HCT116 (cell line): ENCODE measurements at regions not wholly inside any gene's neighbourhood (a gene's known extent, or its start where the extent isn't known, plus 50 kb on each side); places are given as distances from the start of the nearest gene placed in this dataset.

ENCODE experiments used
- ATAC-seq: fragments of 200-7000 bp; cut with Tn5 transposase; 2 replicates; pipeline ENCODE4 v1.9.1; 2020; ENCODE audit warnings: mild to moderate bottlenecking, moderate library complexity
- BruUV-seq: library from RNA; stranded (reverse); fragments of 400-500 nt; replicated peaks from 2 replicates; lab custom pipeline; 2021; lab: Mats Ljungman, UMichigan
- CTCF ChIA-PET: fragments of 300-600 bp; sonication (Branson Sonifier 250); formaldehyde crosslinking; loops from one replicate; lab custom pipeline; 2021; ENCODE audit warnings: antibody characterized with exemption; lab: Charles Lee
- POLR2A ChIA-PET: fragments of 300-600, 350-600 bp; sonication (Branson Sonifier 250); formaldehyde crosslinking; loops from one replicate; lab custom pipeline; 2021; ENCODE audit warnings: antibody characterized with exemption; lab: Charles Lee
- RAD21 ChIA-PET, 2 experiments: fragments of 300-600 bp; sonication (Branson Sonifier 250); formaldehyde crosslinking; loops; one replicate each; lab custom pipeline; 2023; ENCODE audit warnings: low total read pairs in 2 of 2; ENCODE audit not compliant: uncharacterized antibody in 2 of 2, unreplicated experiment in 2 of 2, low non-redundant PET in 1 of 2; lab: Charles Lee
- DNase-seq: peaks from one replicate; pipeline ENCODE4 v3.0.0-alpha.2; 2010; ENCODE audit warnings: low read depth, low spot score
- H2AFZ ChIP-seq: fragments of 200-600 bp; shearing (Covaris generic), sonication (generic); 2 replicates; pipeline ENCODE4 v1.6.1; 2017; ENCODE audit warnings: low read depth, mixed run types, mixed read lengths, antibody characterized with exemption, low read length; ENCODE audit not compliant: poor library complexity, severe bottlenecking
- H3K27ac ChIP-seq: 2 replicates; pipeline ENCODE4 v1.5.1; 2012; ENCODE audit warnings: low read depth, low read length
- H3K27me3 ChIP-seq: fragments of 200-600 bp; sonication (generic); 2 replicates; pipeline ENCODE4 v1.6.1; 2016; ENCODE audit warnings: mixed run types, low read length, mixed read lengths; ENCODE audit not compliant: insufficient read depth
- H3K36me3 ChIP-seq, 2 experiments: fragments of 200-500 bp in 1 of 2; fragments of 200-600 bp in 1 of 2; sonication (Bioruptor generic) in 1 of 2; sonication (generic) in 1 of 2; 2 replicates each; pipeline versions ENCODE4 v1.5.1 to v1.6.1; 2014 to 2016; ENCODE audit warnings: low read length in 2 of 2, inconsistent platforms in 1 of 2, mixed read lengths in 1 of 2, mixed run types in 1 of 2; ENCODE audit not compliant: insufficient read depth in 2 of 2, control insufficient read depth in 1 of 2
- H3K4me1 ChIP-seq, 2 experiments: fragments of 200-600 bp in 1 of 2; sonication (generic) in 1 of 2; 2 replicates each; pipeline versions ENCODE4 v1.5.1 to v1.6.1; 2012 to 2017; ENCODE audit warnings: low read length in 2 of 2, inconsistent platforms in 1 of 2, mild to moderate bottlenecking in 1 of 2, mixed read lengths in 1 of 2, mixed run types in 1 of 2, moderate library complexity in 1 of 2; ENCODE audit not compliant: insufficient read depth in 2 of 2, control insufficient read depth in 1 of 2
- H3K4me2 ChIP-seq: fragments of 200-600 bp; sonication (generic); 2 replicates; pipeline ENCODE4 v1.6.1; 2017; ENCODE audit warnings: mixed run types, low read length, mixed read lengths
- H3K4me3 ChIP-seq, 2 experiments: fragments of 200-600 bp in 1 of 2; sonication (generic) in 1 of 2; replicated peaks in 1 of 2; 2 replicates each; pipeline ENCODE4 v1.5.1; 2011 to 2016; ENCODE audit warnings: low read length in 2 of 2, control low read depth in 1 of 2, low read depth in 1 of 2, mild to moderate bottlenecking in 1 of 2, mixed read lengths in 1 of 2, mixed run types in 1 of 2
- H3K79me2 ChIP-seq: fragments of 200-600 bp; sonication (generic); 2 replicates; pipeline ENCODE4 v1.6.1; 2017; ENCODE audit warnings: mild to moderate bottlenecking, mixed run types, low read length, moderate library complexity, mixed read lengths; ENCODE audit not compliant: insufficient read depth
- H3K9ac ChIP-seq: fragments of 200-600 bp; sonication (generic); 2 replicates; pipeline ENCODE4 v1.6.1; 2016; ENCODE audit warnings: low read length, mixed read lengths
- H3K9me2 ChIP-seq: fragments of 200-600 bp; sonication (generic), shearing (Covaris generic); 2 replicates; pipeline ENCODE4 v1.6.1; 2017; ENCODE audit warnings: mixed run types, mild to moderate bottlenecking, moderate library complexity; ENCODE audit not compliant: insufficient read depth
- H3K9me3 ChIP-seq, 2 experiments: fragments of 200-500 bp in 1 of 2; fragments of 200-600 bp in 1 of 2; sonication (Bioruptor generic) in 1 of 2; sonication (generic) in 1 of 2; 2 replicates each; pipeline ENCODE4 v1.6.1; 2014 to 2017; ENCODE audit warnings: low read length in 2 of 2, mixed read lengths in 2 of 2, inconsistent platforms in 1 of 2, low read depth in 1 of 2, mild to moderate bottlenecking in 1 of 2, mixed run types in 1 of 2, moderate library complexity in 1 of 2; ENCODE audit not compliant: control insufficient read depth in 1 of 2, insufficient read depth in 1 of 2
- H4K20me1 ChIP-seq: fragments of 200-600 bp; sonication (generic), shearing (Covaris generic); 2 replicates; pipeline ENCODE4 v1.6.1; 2017; ENCODE audit warnings: mixed run types, mild to moderate bottlenecking, moderate library complexity; ENCODE audit not compliant: insufficient read depth
- ATF3 ChIP-seq: IDR thresholded peaks from 2 replicates; pipeline ENCODE4 v1.6.1; 2012
- CEBPB ChIP-seq: IDR thresholded peaks from 2 replicates; pipeline ENCODE4 v1.6.1; 2012; ENCODE audit warnings: low read depth
- CTCF ChIP-seq, 3 experiments: fragments of 200-600 bp in 1 of 3; sonication (generic) in 1 of 3; IDR thresholded peaks in 2 of 3; conservative IDR thresholded peaks in 1 of 3; 2 replicates each; pipeline ENCODE4 v1.5.1; 2012 to 2017; ENCODE audit warnings: low read depth in 2 of 3, low read length in 2 of 3, antibody characterized with exemption in 1 of 3, borderline replicate concordance in 1 of 3, control low read depth in 1 of 3, mild to moderate bottlenecking in 1 of 3, mixed read lengths in 1 of 3, mixed run types in 1 of 3, moderate library complexity in 1 of 3; ENCODE audit not compliant: insufficient read depth in 1 of 3
- EGR1 ChIP-seq: IDR thresholded peaks from 2 replicates; pipeline ENCODE4 v1.6.1; 2012; ENCODE audit warnings: low read depth
- EZH2 ChIP-seq: fragments of 200-600 bp; sonication (generic); IDR thresholded peaks from 2 replicates; pipeline ENCODE4 v1.6.1; 2017; ENCODE audit warnings: antibody characterized with exemption, mixed run types
- JUND ChIP-seq: IDR thresholded peaks from 2 replicates; pipeline ENCODE4 v1.6.1; 2012
- POLR2A ChIP-seq: IDR thresholded peaks from 2 replicates; pipeline ENCODE4 v1.7.0; 2011; ENCODE audit warnings: borderline replicate concordance; ENCODE audit not compliant: insufficient read depth, insufficient read length; ENCODE audit errors: extremely low read depth
- POLR2AphosphoS5 ChIP-seq: IDR thresholded peaks from 2 replicates; pipeline ENCODE4 v1.6.1; 2011; ENCODE audit warnings: mild to moderate bottlenecking, low read depth, low read length, moderate library complexity
- RAD21 ChIP-seq: IDR thresholded peaks from 2 replicates; pipeline ENCODE4 v1.6.1; 2012; ENCODE audit warnings: low read depth, mild to moderate bottlenecking
- REST ChIP-seq: IDR thresholded peaks from 2 replicates; pipeline ENCODE4 v1.6.1; 2012; ENCODE audit warnings: low read depth
- SIN3A ChIP-seq: IDR thresholded peaks from 2 replicates; pipeline ENCODE4 v1.6.1; 2012; ENCODE audit warnings: low read depth
- ZFX ChIP-seq: fragments of 450-650 bp; IDR thresholded peaks from 2 replicates; pipeline ENCODE4 v1.6.1; 2017
- intact Hi-C: fragments of 100-400 bp; cut with micrococcal nuclease; formaldehyde crosslinking; loops from 2 replicates; pipeline ENCODE4 v1.10.0; 2022

- no peak for TF ChIP-seq EGR1
- TF ChIP-seq JUND, result no peak
- no peak for TF ChIP-seq CEBPB
- TF ChIP-seq RAD21, result no peak
- TF ChIP-seq REST, result no peak
- no peak for TF ChIP-seq POLR2A
- TF ChIP-seq EZH2, result no peak
- no peak for TF ChIP-seq ATF3
Measured at GRCh38 chr2:58794916-58795315, 553.8 kb upstream of the FANCL start (continued).

GRCh38 chr2:58794103-58794502 is 553.0 kb upstream of the FANCL start:
- intact Hi-C loops, result no loop called here
- Histone ChIP-seq H3K9me2 (no peaks in the 10 kb centered on the region), H2AFZ (no peak overlapping the region), H3K36me3 (no peaks in the 10 kb centered on the region), H3K4me3 (no peak overlapping the region), H3K9ac (no peak overlapping the region), H3K4me2 (no peak overlapping the region), H4K20me1 (no peaks in the 10 kb centered on the region), H3K27ac (no peak overlapping the region), H3K27me3 (peaks cover 45% of the 10 kb centered on the region), H3K79me2 (no peaks in the 10 kb centered on the region), H3K9me3 (no peaks in the 10 kb centered on the region), H3K4me1 (no peaks in the 10 kb centered on the region)
- no peak for TF ChIP-seq EZH2
- no peak for TF ChIP-seq CTCF (IDR thresholded peaks at IDR 0.05 in 2 of 3, conservative IDR thresholded peaks at IDR 0.05 in 1 of 3; ENCODE audit: borderline replicate concordance in 1 of 3, insufficient read depth in 1 of 3, low read depth in 2 of 3, low read length in 2 of 3)
- TF ChIP-seq ATF3, result no peak
- TF ChIP-seq EGR1, result no peak
- TF ChIP-seq ZFX, result no peak
- no peak for TF ChIP-seq POLR2AphosphoS5
- TF ChIP-seq REST, result no peak
- TF ChIP-seq POLR2A, result no peak
- no peak for TF ChIP-seq SIN3A
- CTCF ChIA-PET, result no interaction called here
- POLR2A ChIA-PET, result no interaction called here
- RAD21 ChIA-PET, result no interaction called here
- ATAC-seq (no peak), DNase-seq (no peak)
- BruUV-seq, result no TSS peak
